Type B pancreatic cell (in vitro differentiated cells): ENCODE measurements at regions not wholly inside any gene's neighbourhood (a gene's known extent, or its start where the extent isn't known, plus 50 kb on each side); places are given as distances from the start of the nearest gene placed in this dataset.
A peak's percentile ranks its signal among the peaks of the same experiment; 100 is the strongest.
"Not testable (repeated sequence)": the region's sequence is repeated elsewhere in the genome, so short reads cannot be mapped to it uniquely, and the experiment has no call there.

Experiments used
- DNase-seq: peaks from one replicate; pipeline ENCODE4 v3.0.0; 2021; ENCODE audit warnings: mixed read lengths; ENCODE audit not compliant: unreplicated experiment; ENCODE audit errors: extremely low spot score
- H3K27ac Mint-ChIP-seq: 2 replicates; pipeline ENCODE4 v1.8.0; 2021; ENCODE audit warnings: mild to moderate bottlenecking, mixed read lengths
- H3K27me3 Mint-ChIP-seq: 2 replicates; pipeline ENCODE4 v1.8.0; 2021; ENCODE audit warnings: mixed read lengths
- H3K36me3 Mint-ChIP-seq: 2 replicates; pipeline ENCODE4 v1.8.0; 2021; ENCODE audit warnings: mixed read lengths
- H3K4me1 Mint-ChIP-seq: one replicate; pipeline ENCODE4 v1.8.0; 2021; ENCODE audit warnings: mixed read lengths; ENCODE audit not compliant: unreplicated experiment
- H3K4me3 Mint-ChIP-seq: 2 replicates; pipeline ENCODE4 v1.8.0; 2021; ENCODE audit warnings: mild to moderate bottlenecking, mixed read lengths
- H3K9me3 Mint-ChIP-seq: 2 replicates; pipeline ENCODE4 v1.8.0; 2021; ENCODE audit warnings: mixed read lengths
- CTCF ChIP-seq: fragments of 200-600 bp; sonication (generic); conservative IDR thresholded peaks from 2 replicates; pipeline ENCODE4 v1.5.0; 2021; ENCODE audit warnings: antibody characterized with exemption, mild to moderate bottlenecking

- Mint-ChIP-seq H3K27ac (no peak overlapping the region), H3K36me3 (no peaks in the 10 kb centered on the region), H3K9me3 (no peaks in the 10 kb centered on the region), H3K27me3 (peaks cover 3% of the 10 kb centered on the region), H3K4me3 (no peak overlapping the region), H3K4me1 (no peaks in the 10 kb centered on the region)
- no peak for TF ChIP-seq CTCF
- no peak for DNase-seq
Measured at GRCh38 chr6:120392941-120393340, 941.3 kb downstream of the TBC1D32 start.

GRCh38 chr6:120384671-120385070, 949.6 kb downstream of the TBC1D32 start:
- H3K36me3 Mint-ChIP-seq, result no peaks in the 10 kb centered on the region
- no peaks in the 10 kb centered on the region for H3K4me1 Mint-ChIP-seq
- no peak overlapping the region for H3K4me3 Mint-ChIP-seq
- no peak for DNase-seq
- no peak for TF ChIP-seq CTCF
- no peaks in the 10 kb centered on the region for H3K9me3 Mint-ChIP-seq
- H3K27ac Mint-ChIP-seq, result no peak overlapping the region
- H3K27me3 Mint-ChIP-seq, result no peaks in the 10 kb centered on the region

GRCh38 chr6:120383681-120384080, 950.6 kb downstream of the TBC1D32 start:
- no peak for TF ChIP-seq CTCF
- no peak overlapping the region for H3K27ac Mint-ChIP-seq
- H3K36me3 Mint-ChIP-seq, result no peaks in the 10 kb centered on the region

GRCh38 chr6:120378582-120379220, 955.6 kb downstream of the TBC1D32 start:
- no peaks in the 10 kb centered on the region for H3K9me3 Mint-ChIP-seq
- H3K27me3 Mint-ChIP-seq, result no peaks in the 10 kb centered on the region
- H3K27ac Mint-ChIP-seq, result no peak overlapping the region
- H3K36me3 Mint-ChIP-seq, result no peaks in the 10 kb centered on the region
- DNase-seq, result no peak
- H3K4me3 Mint-ChIP-seq, result no peak overlapping the region
- H3K4me1 Mint-ChIP-seq, result no peaks in the 10 kb centered on the region
- peak; percentile 70 for TF ChIP-seq CTCF

More at GRCh38 chr6:120383681-120384080, 950.6 kb downstream of the TBC1D32 start:
- Mint-ChIP-seq H3K9me3 (no peaks in the 10 kb centered on the region), H3K27me3 (no peaks in the 10 kb centered on the region), H3K4me3 (no peak overlapping the region), H3K4me1 (no peaks in the 10 kb centered on the region)
- no peak for DNase-seq

- Mint-ChIP-seq H3K36me3 (no peaks in the 10 kb centered on the region), H3K27me3 (no peaks in the 10 kb centered on the region), H3K4me1 (no peaks in the 10 kb centered on the region), H3K27ac (no peak overlapping the region), H3K9me3 (no peaks in the 10 kb centered on the region), H3K4me3 (no peak overlapping the region)
- DNase-seq, result no peak
- TF ChIP-seq CTCF, result no peak
Measured at GRCh38 chr6:120373185-120373584, 961.1 kb downstream of the TBC1D32 start.

GRCh38 chr6:120363429-120363828, 970.9 kb downstream of the TBC1D32 start:
- no peak for DNase-seq
- Mint-ChIP-seq H3K36me3 (no peaks in the 10 kb centered on the region), H3K27ac (no peak overlapping the region), H3K4me3 (no peak overlapping the region), H3K9me3 (peaks cover 12% of the 10 kb centered on the region), H3K27me3 (peaks cover 6% of the 10 kb centered on the region), H3K4me1 (no peaks in the 10 kb centered on the region)
- TF ChIP-seq CTCF, result no peak

- H3K4me3 Mint-ChIP-seq, H3K27ac Mint-ChIP-seq, H3K27me3 Mint-ChIP-seq, DNase-seq, H3K4me1 Mint-ChIP-seq, H3K36me3 Mint-ChIP-seq: not testable (repeated sequence)
- H3K9me3 Mint-ChIP-seq, result peaks cover 12% of the 10 kb centered on the region
Measured at GRCh38 chr6:120358535-120358934, 975.7 kb downstream of the TBC1D32 start.
